LNCAP (cell line): ENCODE measurements at regions not wholly inside any gene's neighbourhood (a gene's known extent, or its start where the extent isn't known, plus 50 kb on each side); places are given as distances from the start of the nearest gene placed in this dataset.

Source experiments
- CTCF ChIP-seq: fragments of 450-650 bp; IDR thresholded peaks from 2 replicates; pipeline ENCODE4 v1.5.1; 2017; ENCODE audit warnings: mild to moderate bottlenecking

- TF ChIP-seq CTCF: no peak
Observed at GRCh38 chr11:23520226-23520960, 660.1 kb upstream of the CCDC179 start.

GRCh38 chr11:23536907-23537306 is 676.6 kb upstream of the CCDC179 start:
- TF ChIP-seq CTCF: no peak

- no peak for TF ChIP-seq CTCF
Observed at GRCh38 chr11:23539556-23539955, 679.3 kb upstream of the CCDC179 start.

DNA sequence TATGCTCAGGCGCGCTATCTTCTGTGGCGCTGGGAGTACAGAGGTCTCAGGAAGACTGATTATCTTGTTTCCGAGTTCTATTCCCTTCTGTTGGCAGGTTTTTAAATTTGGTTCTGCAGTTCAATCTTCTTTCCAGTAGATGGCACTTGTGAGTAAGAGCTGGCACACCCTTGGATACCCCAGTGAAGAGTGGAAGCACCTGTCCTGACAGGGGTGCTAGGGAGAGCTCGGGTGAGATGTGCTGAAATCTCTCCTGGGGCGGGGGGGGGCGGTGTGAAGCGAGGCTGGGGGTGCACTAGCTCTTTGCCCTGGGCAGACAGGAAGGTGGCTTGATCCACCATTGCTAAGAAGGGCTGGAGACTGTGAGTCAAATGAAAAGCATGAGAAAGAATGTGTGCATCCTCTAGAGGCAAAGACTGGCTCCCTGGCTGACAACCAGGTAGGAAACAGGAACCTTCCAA is 679.9 kb upstream of the CCDC179 start:
- peak; percentile 59 for TF ChIP-seq CTCF

DNA sequence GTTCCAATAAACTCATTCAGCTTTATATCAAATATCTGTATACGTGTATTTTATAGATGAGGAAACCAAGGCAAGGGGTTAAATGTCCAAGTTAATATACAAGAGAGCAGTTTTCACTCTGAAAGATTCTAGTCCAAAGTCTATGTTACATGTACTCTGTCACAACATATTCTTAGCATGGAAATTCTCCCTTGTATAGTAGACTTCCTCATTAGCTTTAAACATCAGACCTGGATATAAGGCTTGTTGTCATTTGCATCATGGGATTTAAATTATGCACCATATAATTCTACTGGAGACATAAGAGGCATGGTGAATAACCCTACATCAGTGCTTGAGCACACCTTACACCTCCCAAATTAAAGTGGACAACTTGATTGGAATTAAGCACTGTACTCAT is 681.9 kb upstream of the CCDC179 start:
- no peak for TF ChIP-seq CTCF

- no peak for TF ChIP-seq CTCF
Observed at GRCh38 chr11:23542816-23543215, 682.5 kb upstream of the CCDC179 start.

DNA sequence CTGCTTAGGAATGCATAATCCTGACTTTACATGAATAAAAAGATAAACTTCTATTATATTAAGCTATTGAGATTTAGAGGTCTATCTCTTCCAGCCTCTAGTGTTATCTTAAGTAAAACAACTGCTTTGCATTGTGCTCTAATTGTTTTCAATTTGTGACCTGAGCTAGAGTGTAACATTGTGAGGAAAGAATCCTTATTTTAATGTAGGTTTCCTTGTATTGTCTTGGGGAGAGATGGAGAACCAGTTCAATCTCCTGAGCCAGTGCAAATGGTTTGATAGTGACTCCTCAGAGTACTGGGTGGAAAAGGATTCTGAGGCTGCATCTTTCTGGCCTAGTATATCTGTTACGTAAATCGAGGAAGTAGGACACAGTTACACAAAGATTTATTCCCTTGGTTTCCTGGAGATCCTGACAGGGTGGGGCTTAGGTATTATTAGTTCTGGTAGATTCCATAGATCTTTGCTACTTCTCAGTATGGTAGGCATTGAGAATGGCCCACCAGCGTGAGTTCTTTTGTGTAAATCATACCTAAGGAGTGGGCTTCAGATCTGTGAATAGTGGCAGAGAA is 683.5 kb upstream of the CCDC179 start:
- no peak for TF ChIP-seq CTCF

GRCh38 chr11:23551706-23552105 is 691.4 kb upstream of the CCDC179 start:
- no peak for TF ChIP-seq CTCF
